ENCODE measurements at regions not wholly inside any gene's neighbourhood (a gene's known extent, or its start where the extent isn't known, plus 50 kb on each side); places are given as distances from the start of the nearest gene placed in this dataset.

- no peak for TF ChIP-seq ZBTB33 (IDR thresholded peaks at IDR 0.05; ENCODE audit: extremely low read depth, insufficient replicate concordance, low read length)
- TF ChIP-seq SIN3A (IDR thresholded peaks at IDR 0.05; ENCODE audit: low read depth) = no peak
- no peak for TF ChIP-seq POLR2A (IDR thresholded peaks at IDR 0.05; ENCODE audit: borderline replicate concordance, extremely low read depth, insufficient read depth, insufficient read length)
- no peak for TF ChIP-seq EZH2 (IDR thresholded peaks at IDR 0.05)
- TF ChIP-seq CTCF (IDR thresholded peaks at IDR 0.05 in 2 of 3, conservative IDR thresholded peaks at IDR 0.05 in 1 of 3; ENCODE audit: borderline replicate concordance in 1 of 3, insufficient read depth in 1 of 3, low read depth in 2 of 3, low read length in 2 of 3) = no peak
- no peak for TF ChIP-seq ELF1 (IDR thresholded peaks at IDR 0.05; ENCODE audit: borderline replicate concordance, low read depth)
- TF ChIP-seq ZNF274 (IDR thresholded peaks at IDR 0.05; ENCODE audit: low read depth, low read length) = no peak
Observed at GRCh38 chr16:13557418-13557817, 362.5 kb upstream of the ERCC4 start.
